B cell (primary cell): ENCODE measurements at regions not wholly inside any gene's neighbourhood (a gene's known extent, or its start where the extent isn't known, plus 50 kb on each side); places are given as distances from the start of the nearest gene placed in this dataset.

Experiments
- ATAC-seq: fragments of 200-7000 bp; cut with Tn5 transposase; one replicate; pipeline ENCODE4 v1.10.0; 2021; ENCODE audit warnings: low read depth, mild to moderate bottlenecking, moderate number of reproducible peaks, moderate library complexity
- CTCF ChIA-PET: fragments of 350-600 bp; sonication (Branson Sonifier 250); formaldehyde crosslinking; loops from one replicate; lab custom pipeline; 2021; ENCODE audit warnings: antibody characterized with exemption, inconsistent platforms; lab: Charles Lee
- POLR2A ChIA-PET: fragments of 350-600 bp; sonication (Branson Sonifier 250); formaldehyde crosslinking; loops from one replicate; lab custom pipeline; 2021; ENCODE audit warnings: antibody characterized with exemption; lab: Charles Lee
- DNase-seq: peaks from one replicate; pipeline ENCODE4 v3.0.0; 2013
- H2AFZ ChIP-seq: 2 replicates; pipeline ENCODE4 v1.6.1; 2012; ENCODE audit warnings: mild to moderate bottlenecking, low read depth, low read length; ENCODE audit not compliant: insufficient read depth, poor library complexity, severe bottlenecking
- H3K27ac ChIP-seq, 2 donors: 1 replicate in 1 of 2; 2 replicates in 1 of 2; pipeline ENCODE4 v1.5.1; 2012 to 2013; ENCODE audit warnings: low read length in 2 of 2, mild to moderate bottlenecking in 2 of 2, moderate library complexity in 1 of 2
- H3K27me3 ChIP-seq, 4 experiments: fragments of 200-600 bp in 1 of 4; sonication (generic) in 1 of 4; replicated peaks in 1 of 4; 1 replicate in 2 of 4; 2 replicates in 2 of 4; pipeline versions ENCODE4 v1.6.1 to v1.7.0; 2013 to 2016; ENCODE audit warnings: low read length in 3 of 4, mild to moderate bottlenecking in 2 of 4, mixed read lengths in 1 of 4, moderate library complexity in 1 of 4; ENCODE audit not compliant: insufficient read depth in 4 of 4, control insufficient read depth in 3 of 4; ENCODE audit errors: control extremely low read depth in 1 of 4
- H3K36me3 ChIP-seq, 2 experiments: replicated peaks in 1 of 2; 1 replicate in 1 of 2; 2 replicates in 1 of 2; pipeline versions ENCODE4 v1.6.1 to v1.7.1; 2013; ENCODE audit warnings: low read length in 1 of 2; ENCODE audit not compliant: insufficient read depth in 2 of 2, control insufficient read depth in 1 of 2; ENCODE audit errors: control extremely low read depth in 1 of 2, extremely low read depth in 1 of 2
- H3K4me1 ChIP-seq, 2 donors: fragments of 200-600 bp in 1 of 2; sonication (generic) in 1 of 2; 1 replicate in 1 of 2; 2 replicates in 1 of 2; pipeline versions ENCODE4 v1.5.1 to v1.6.1; 2013 to 2017; ENCODE audit warnings: low read length in 2 of 2; ENCODE audit not compliant: control insufficient read depth in 2 of 2, insufficient read depth in 2 of 2
- H3K4me2 ChIP-seq: replicated peaks from 2 replicates; pipeline ENCODE3; 2012; ENCODE audit warnings: mild to moderate bottlenecking, low read depth, low read length; ENCODE audit not compliant: poor library complexity, severe bottlenecking
- H3K4me3 ChIP-seq, 5 experiments: fragments of 200-600 bp in 1 of 5; sonication (generic) in 1 of 5; 1 replicate in 3 of 5; 2 replicates in 2 of 5; pipeline versions ENCODE4 v1.5.1 to v1.7.0; 2011 to 2016; ENCODE audit warnings: low read length in 4 of 5, mild to moderate bottlenecking in 4 of 5, low read depth in 2 of 5, control low read depth in 1 of 5, moderate library complexity in 1 of 5; ENCODE audit not compliant: insufficient read depth in 1 of 5; ENCODE audit errors: control extremely low read depth in 1 of 5, extremely low read depth in 1 of 5
- H3K79me2 ChIP-seq: fragments of 200-600 bp; sonication (generic); one replicate; pipeline ENCODE4 v1.6.0; 2016; ENCODE audit warnings: low read length; ENCODE audit not compliant: control insufficient read depth, insufficient read depth
- H3K9ac ChIP-seq: fragments of 200-600 bp; sonication (generic); 2 replicates; pipeline ENCODE4 v1.6.1; 2017; ENCODE audit warnings: mild to moderate bottlenecking, low read length, moderate library complexity
- H3K9me3 ChIP-seq, 3 donors: one replicate each; pipeline versions ENCODE4 v1.6.1 to v1.7.1; 2013; ENCODE audit warnings: low read length in 2 of 3; ENCODE audit not compliant: control insufficient read depth in 2 of 3, insufficient read depth in 1 of 3; ENCODE audit errors: control extremely low read depth in 1 of 3
- H4K20me1 ChIP-seq: 2 replicates; pipeline ENCODE4 v1.6.0; 2012; ENCODE audit warnings: mild to moderate bottlenecking, low read length; ENCODE audit not compliant: insufficient read depth, control insufficient read depth, poor library complexity, severe bottlenecking
- H3K27ac Mint-ChIP-seq: one replicate; pipeline ENCODE4 v1.8.0; 2021; ENCODE audit warnings: mixed read lengths
- H3K27me3 Mint-ChIP-seq: one replicate; pipeline ENCODE4 v1.8.0; 2021; ENCODE audit warnings: mixed read lengths
- H3K4me1 Mint-ChIP-seq: one replicate; pipeline ENCODE4 v1.8.0; 2021; ENCODE audit warnings: mixed read lengths
- H3K4me3 Mint-ChIP-seq: one replicate; pipeline ENCODE4 v1.8.0; 2021; ENCODE audit warnings: mixed read lengths
- H3K9me3 Mint-ChIP-seq: one replicate; pipeline ENCODE4 v1.8.0; 2022; ENCODE audit warnings: mixed read lengths; ENCODE audit not compliant: insufficient read depth
- CTCF ChIP-seq: fragments of 200-600 bp; IDR thresholded peaks from one replicate; pipeline ENCODE4 v1.8.0; 2022; ENCODE audit warnings: antibody characterized with exemption, mild to moderate bottlenecking
- EZH2 ChIP-seq: IDR thresholded peaks from 2 replicates; pipeline ENCODE4 v1.6.1; 2012; ENCODE audit warnings: borderline replicate concordance, low read depth, mild to moderate bottlenecking, moderate library complexity, low read length; ENCODE audit not compliant: insufficient read depth, poor library complexity, severe bottlenecking
- WGBS: methylation state at CpG from one replicate; pipeline ENCODE4 v1.1.5; 2013; ENCODE audit warnings: missing lambda C conversion rate; ENCODE audit not compliant: insufficient coverage; 5-methylcytosine and 5-hydroxymethylcytosine counted together
- intact Hi-C: fragments of 100-400 bp; cut with micrococcal nuclease; formaldehyde crosslinking; loops from one replicate; pipeline ENCODE4 v1.10.0; 2022

DNA sequence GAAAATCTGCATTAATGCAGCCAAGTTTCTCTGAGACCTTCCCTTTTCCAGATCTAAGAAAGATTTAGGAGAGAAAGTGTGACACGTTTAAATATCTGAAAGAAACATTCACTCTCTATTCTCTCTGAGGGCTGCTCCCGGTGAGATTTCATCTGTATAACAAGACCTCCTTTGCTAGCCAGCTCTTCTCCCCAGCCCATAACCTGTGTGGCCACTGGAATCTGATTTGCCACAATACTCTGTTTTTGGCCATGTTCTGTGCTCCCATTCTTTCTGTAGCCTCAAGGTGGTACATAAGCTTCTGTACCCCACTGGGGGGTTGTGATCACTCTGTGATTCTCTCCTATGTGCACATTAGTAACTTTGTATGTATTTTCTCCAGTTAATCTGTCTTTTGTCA lies 291.0 kb upstream of the SEMA6A start:
- DNase-seq: no peak
- 100% methylated on average over 1 of the region's 2 CpGs for WGBS
- ChIA-PET POLR2A (no interaction called here), CTCF (no interaction called here)
- peaks cover 0 to 4% (median 0%) of the 10 kb centered on the region in 3 donors for H3K9me3 ChIP-seq
- Mint-ChIP-seq H3K27ac (no peak overlapping the region), H3K4me1 (no peaks in the 10 kb centered on the region), H3K4me3 (no peak overlapping the region), H3K9me3 (no peaks in the 10 kb centered on the region), H3K27me3 (peaks cover 3% of the 10 kb centered on the region)
- TF ChIP-seq CTCF: no peak
- TF ChIP-seq EZH2: no peak
- H3K4me1 ChIP-seq: no peaks in the 10 kb centered on the region
- no peaks in the 10 kb centered on the region for H3K79me2 ChIP-seq
- H3K27ac ChIP-seq: no peak overlapping the region
- ATAC-seq: no peak
- no peak overlapping the region for H2AFZ ChIP-seq
- no peak overlapping the region for H3K4me2 ChIP-seq
- no peak overlapping the region for H3K9ac ChIP-seq
- no peaks in the 10 kb centered on the region for H4K20me1 ChIP-seq
- H3K4me3 ChIP-seq: no peak overlapping the region
- no peaks in the 10 kb centered on the region for H3K27me3 ChIP-seq
- H3K36me3 ChIP-seq: no peaks in the 10 kb centered on the region
- intact Hi-C loops: no loop called here

DNA sequence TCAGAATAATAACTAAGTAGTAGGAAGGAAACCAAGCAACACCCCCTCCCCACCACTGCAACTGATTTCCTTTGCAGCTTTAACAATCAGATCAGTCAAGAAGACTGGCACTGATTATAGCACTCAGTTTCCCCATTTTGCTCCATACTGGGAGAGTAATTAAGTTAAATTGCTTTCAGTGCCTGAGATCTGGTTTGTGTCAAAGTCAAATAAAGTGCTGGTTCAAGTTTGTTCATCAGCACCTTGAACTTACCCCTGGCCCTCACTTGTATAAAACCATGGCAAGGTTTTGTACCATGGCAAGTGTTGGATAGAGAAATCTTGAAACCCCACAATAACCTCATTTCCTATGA lies 290.2 kb upstream of the SEMA6A start:
- Mint-ChIP-seq H3K27me3 (peaks cover 4% of the 10 kb centered on the region), H3K4me1 (no peaks in the 10 kb centered on the region), H3K9me3 (no peaks in the 10 kb centered on the region), H3K4me3 (no peak overlapping the region), H3K27ac (no peak overlapping the region)
- Histone ChIP-seq H3K27ac (no peak overlapping the region), H3K36me3 (no peaks in the 10 kb centered on the region), H3K9ac (no peak overlapping the region), H3K4me2 (no peak overlapping the region), H3K79me2 (no peaks in the 10 kb centered on the region), H3K4me1 (no peaks in the 10 kb centered on the region), H2AFZ (no peak overlapping the region), H3K4me3 (no peak overlapping the region), H4K20me1 (no peaks in the 10 kb centered on the region), H3K9me3 (peaks cover 0 to 3% (median 0%) of the 10 kb centered on the region in 3 donors), H3K27me3 (no peaks in the 10 kb centered on the region)
- ATAC-seq (no peak), DNase-seq (no peak)
- intact Hi-C loops: no loop called here
- ChIA-PET POLR2A (no interaction called here), CTCF (no interaction called here)
- no peak for TF ChIP-seq CTCF
